GM12892 (cell line): ENCODE measurements at regions not wholly inside any gene's neighbourhood (a gene's known extent, or its start where the extent isn't known, plus 50 kb on each side); places are given as distances from the start of the nearest gene placed in this dataset.

Experiments used
- POLR2A ChIP-seq: IDR thresholded peaks from 2 replicates; pipeline ENCODE4 v1.6.1; 2011; ENCODE audit warnings: low read depth, low read length, control low read depth
- POLR2AphosphoS5 ChIP-seq: IDR thresholded peaks from 2 replicates; pipeline ENCODE4 v1.6.1; 2011; ENCODE audit warnings: low read depth, low read length, control low read depth

DNA sequence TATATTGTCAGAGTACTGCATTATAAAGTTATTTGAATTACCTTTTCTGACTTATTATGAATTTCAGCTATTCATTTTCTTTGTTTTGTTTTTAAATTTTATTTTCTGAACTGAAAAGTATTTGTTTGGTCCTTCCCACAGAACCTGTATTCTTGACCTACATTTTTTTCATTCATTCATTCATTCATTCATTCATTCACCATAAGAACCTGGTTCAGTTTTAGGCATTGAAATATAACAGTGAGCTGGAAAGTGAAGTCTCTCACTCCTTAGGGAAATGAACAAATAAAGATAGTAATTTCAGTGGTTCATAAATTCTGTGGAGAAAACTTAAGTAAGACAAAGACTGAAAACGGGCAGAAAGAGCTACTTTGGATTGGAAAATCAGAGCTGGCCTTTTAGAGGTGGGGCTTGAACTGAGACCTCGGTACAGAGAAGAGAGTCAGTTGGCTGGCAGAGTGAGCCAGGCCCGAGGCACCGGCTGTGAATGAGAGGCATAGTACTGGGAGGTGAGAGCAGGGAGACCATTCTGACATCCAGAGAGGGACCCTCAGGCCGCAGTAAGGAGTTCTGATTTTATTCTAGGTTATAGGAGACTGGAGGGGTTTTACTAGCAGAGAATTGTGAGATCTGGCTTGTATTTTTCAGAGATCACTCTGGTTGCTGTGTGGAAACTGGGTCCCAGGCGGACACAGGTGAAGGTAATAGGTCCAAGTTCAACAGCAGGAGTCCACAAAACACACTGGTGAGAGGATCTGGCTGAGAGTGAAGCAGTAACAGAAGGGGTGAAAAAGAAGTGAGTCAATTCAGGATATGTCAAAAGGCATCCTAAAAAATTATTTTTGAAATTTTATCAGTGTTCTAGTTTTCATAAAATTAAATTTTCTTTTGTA lies 75.8 kb upstream of the FN1 start:
- TF ChIP-seq POLR2AphosphoS5: no peak
- TF ChIP-seq POLR2A: no peak
